Erythroblast (primary cell): ENCODE measurements at regions not wholly inside any gene's neighbourhood (a gene's known extent, or its start where the extent isn't known, plus 50 kb on each side); places are given as distances from the start of the nearest gene placed in this dataset.

Experiments used
- GATA1 ChIP-seq: IDR thresholded peaks from 2 replicates; pipeline ENCODE4 v1.6.1; 2011; ENCODE audit warnings: low read depth, mild to moderate bottlenecking, control low read depth, low read length, moderate library complexity
- POLR2A ChIP-seq: IDR thresholded peaks from 2 replicates; pipeline ENCODE4 v1.6.1; 2011; ENCODE audit warnings: mild to moderate bottlenecking, low read length

- TF ChIP-seq POLR2A (no peak), GATA1 (no peak)
Observed at GRCh38 chr12:125469683-125470082, 404.4 kb downstream of the AACS start.
